Esophagus squamous epithelium (tissue), 4 donors: ENCODE measurements at regions not wholly inside any gene's neighbourhood (a gene's known extent, or its start where the extent isn't known, plus 50 kb on each side); places are given as distances from the start of the nearest gene placed in this dataset.

Experiments used
- POLR2A ChIP-seq, 4 donors: fragments of 450-650 bp; IDR thresholded peaks; one replicate each; pipeline ENCODE4 v1.6.1; 2017; ENCODE audit warnings: antibody characterized with exemption in 4 of 4, mild to moderate bottlenecking in 4 of 4, moderate library complexity in 3 of 4
- TF ChIP-seq, protein P1 (sequence below), 6 experiments: fragments of 450-650 bp in 4 of 6; fragments of 200-600 bp in 2 of 6; sonication (generic) in 2 of 6; IDR thresholded peaks; one replicate each; pipeline ENCODE4 v1.5.1; 2016 to 2019; ENCODE audit warnings: antibody characterized with exemption in 6 of 6, mild to moderate bottlenecking in 4 of 6, moderate library complexity in 4 of 6

DNA sequence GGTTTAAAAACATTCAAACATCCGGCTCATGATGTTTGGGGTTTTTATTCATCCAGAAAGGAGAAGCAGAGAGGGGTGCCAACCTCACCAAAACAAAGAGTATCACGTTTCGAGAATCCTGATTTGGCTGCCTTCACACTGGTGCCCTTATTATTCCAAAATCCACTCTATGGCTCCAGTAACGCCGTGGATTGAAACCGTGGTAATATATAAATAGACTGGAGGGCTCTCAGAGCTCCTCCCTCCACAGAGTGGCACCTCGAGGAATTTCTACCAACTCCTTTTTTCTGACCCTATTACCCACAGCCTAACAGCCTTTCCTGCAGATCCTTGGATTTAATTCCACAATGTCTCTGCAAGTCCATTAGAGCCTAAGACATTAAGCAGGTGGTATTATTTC is 353.6 kb downstream of the CRPPA start:
- TF ChIP-seq, protein P1, sequence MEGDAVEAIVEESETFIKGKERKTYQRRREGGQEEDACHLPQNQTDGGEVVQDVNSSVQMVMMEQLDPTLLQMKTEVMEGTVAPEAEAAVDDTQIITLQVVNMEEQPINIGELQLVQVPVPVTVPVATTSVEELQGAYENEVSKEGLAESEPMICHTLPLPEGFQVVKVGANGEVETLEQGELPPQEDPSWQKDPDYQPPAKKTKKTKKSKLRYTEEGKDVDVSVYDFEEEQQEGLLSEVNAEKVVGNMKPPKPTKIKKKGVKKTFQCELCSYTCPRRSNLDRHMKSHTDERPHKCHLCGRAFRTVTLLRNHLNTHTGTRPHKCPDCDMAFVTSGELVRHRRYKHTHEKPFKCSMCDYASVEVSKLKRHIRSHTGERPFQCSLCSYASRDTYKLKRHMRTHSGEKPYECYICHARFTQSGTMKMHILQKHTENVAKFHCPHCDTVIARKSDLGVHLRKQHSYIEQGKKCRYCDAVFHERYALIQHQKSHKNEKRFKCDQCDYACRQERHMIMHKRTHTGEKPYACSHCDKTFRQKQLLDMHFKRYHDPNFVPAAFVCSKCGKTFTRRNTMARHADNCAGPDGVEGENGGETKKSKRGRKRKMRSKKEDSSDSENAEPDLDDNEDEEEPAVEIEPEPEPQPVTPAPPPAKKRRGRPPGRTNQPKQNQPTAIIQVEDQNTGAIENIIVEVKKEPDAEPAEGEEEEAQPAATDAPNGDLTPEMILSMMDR (IDR thresholded peaks at IDR 0.05): no peak
- no peak for TF ChIP-seq POLR2A (IDR thresholded peaks at IDR 0.05)
